Activated naive CD4-positive, alpha-beta T cell treated with anti-CD3 and anti-CD28 coated beads, Interleukin-2, amount 10 ng/mL, durations not matched to agents 7 days and 5 days (primary cell): ENCODE measurements at regions not wholly inside any gene's neighbourhood (a gene's known extent, or its start where the extent isn't known, plus 50 kb on each side); places are given as distances from the start of the nearest gene placed in this dataset.

Experiments used
- CTCF ChIA-PET: fragments of 350-600 bp; sonication (Branson Sonifier 250); formaldehyde crosslinking; loops from one replicate; lab custom pipeline; 2021; ENCODE audit warnings: antibody characterized with exemption; lab: Charles Lee
- DNase-seq: peaks from one replicate; pipeline ENCODE4 v3.0.0-alpha.2; 2020
- H3K27ac Mint-ChIP-seq: one replicate; pipeline ENCODE4 v1.8.0; 2021; ENCODE audit warnings: mild to moderate bottlenecking, moderate library complexity, mixed read lengths
- H3K27me3 Mint-ChIP-seq: one replicate; pipeline ENCODE4 v1.8.0; 2021; ENCODE audit warnings: mild to moderate bottlenecking, mixed read lengths
- H3K36me3 Mint-ChIP-seq: one replicate; pipeline ENCODE4 v1.8.0; 2021; ENCODE audit warnings: mixed read lengths
- H3K4me1 Mint-ChIP-seq: one replicate; pipeline ENCODE4 v1.8.0; 2021; ENCODE audit warnings: mixed read lengths
- H3K4me3 Mint-ChIP-seq: one replicate; pipeline ENCODE4 v1.8.0; 2021; ENCODE audit warnings: mild to moderate bottlenecking, moderate library complexity, mixed read lengths
- H3K9me3 Mint-ChIP-seq: one replicate; pipeline ENCODE4 v1.8.0; 2021; ENCODE audit warnings: mixed read lengths

GRCh38 chr22:48845356-48845936, 982.2 kb downstream of the BRD1 start:
- H3K36me3 Mint-ChIP-seq: no peaks in the 10 kb centered on the region
- H3K27me3 Mint-ChIP-seq: no peaks in the 10 kb centered on the region
- H3K4me3 Mint-ChIP-seq: no peak overlapping the region
- H3K27ac Mint-ChIP-seq: no peak overlapping the region
- H3K4me1 Mint-ChIP-seq: no peaks in the 10 kb centered on the region
- DNase-seq: no peak
- peaks cover 3% of the 10 kb centered on the region for H3K9me3 Mint-ChIP-seq
- CTCF ChIA-PET: no interaction called here

- Mint-ChIP-seq H3K9me3 (peaks cover 3% of the 10 kb centered on the region), H3K27me3 (no peaks in the 10 kb centered on the region), H3K27ac (no peak overlapping the region), H3K4me1 (no peaks in the 10 kb centered on the region), H3K4me3 (no peak overlapping the region), H3K36me3 (no peaks in the 10 kb centered on the region)
- CTCF ChIA-PET: no interaction called here
- no peak for DNase-seq
Measured at GRCh38 chr22:48844056-48844675, 983.5 kb downstream of the BRD1 start.

GRCh38 chr22:48843640-48844039, 984.0 kb downstream of the BRD1 start:
- Mint-ChIP-seq H3K4me1 (no peaks in the 10 kb centered on the region), H3K36me3 (no peaks in the 10 kb centered on the region), H3K27ac (no peak overlapping the region), H3K9me3 (peaks cover 3% of the 10 kb centered on the region), H3K27me3 (no peaks in the 10 kb centered on the region), H3K4me3 (no peak overlapping the region)
- no peak for DNase-seq
- CTCF ChIA-PET: no interaction called here

GRCh38 chr22:48842976-48843375, 984.7 kb downstream of the BRD1 start:
- H3K4me1 Mint-ChIP-seq: no peaks in the 10 kb centered on the region
- H3K27me3 Mint-ChIP-seq: no peaks in the 10 kb centered on the region
- DNase-seq: no peak
- H3K9me3 Mint-ChIP-seq: peaks cover 6% of the 10 kb centered on the region
- no peaks in the 10 kb centered on the region for H3K36me3 Mint-ChIP-seq
- no peak overlapping the region for H3K4me3 Mint-ChIP-seq
- CTCF ChIA-PET: no interaction called here
- H3K27ac Mint-ChIP-seq: no peak overlapping the region

DNA sequence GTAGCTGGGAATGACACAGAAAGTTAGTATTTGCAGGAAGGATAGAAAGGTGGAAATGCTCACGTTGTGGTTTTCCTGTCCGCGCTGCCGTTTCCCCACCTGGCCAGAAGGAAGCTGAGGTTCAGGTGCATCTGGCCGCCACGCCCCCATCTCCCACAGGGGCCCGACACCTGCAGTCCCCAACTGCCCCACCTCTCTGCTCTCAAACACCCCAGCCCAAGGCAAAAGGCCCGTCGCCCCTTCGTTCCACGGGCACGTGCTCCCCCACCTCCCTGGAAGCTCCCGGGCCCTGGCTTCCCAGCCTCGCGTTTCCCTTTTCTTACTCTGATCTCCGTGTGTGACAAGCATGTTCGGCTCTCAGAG, 985.1 kb downstream of the BRD1 start:
- no peak for DNase-seq
- Mint-ChIP-seq H3K27me3 (no peaks in the 10 kb centered on the region), H3K9me3 (peaks cover 10% of the 10 kb centered on the region), H3K4me3 (no peak overlapping the region), H3K27ac (no peak overlapping the region), H3K36me3 (no peaks in the 10 kb centered on the region), H3K4me1 (no peaks in the 10 kb centered on the region)
- CTCF ChIA-PET: no interaction called here

GRCh38 chr22:48841881-48842582, 985.6 kb downstream of the BRD1 start:
- CTCF ChIA-PET: no interaction called here
- Mint-ChIP-seq H3K27me3 (no peaks in the 10 kb centered on the region), H3K9me3 (peaks cover 15% of the 10 kb centered on the region), H3K4me1 (no peaks in the 10 kb centered on the region), H3K4me3 (no peak overlapping the region), H3K27ac (no peak overlapping the region), H3K36me3 (no peaks in the 10 kb centered on the region)
- no peak for DNase-seq

DNA sequence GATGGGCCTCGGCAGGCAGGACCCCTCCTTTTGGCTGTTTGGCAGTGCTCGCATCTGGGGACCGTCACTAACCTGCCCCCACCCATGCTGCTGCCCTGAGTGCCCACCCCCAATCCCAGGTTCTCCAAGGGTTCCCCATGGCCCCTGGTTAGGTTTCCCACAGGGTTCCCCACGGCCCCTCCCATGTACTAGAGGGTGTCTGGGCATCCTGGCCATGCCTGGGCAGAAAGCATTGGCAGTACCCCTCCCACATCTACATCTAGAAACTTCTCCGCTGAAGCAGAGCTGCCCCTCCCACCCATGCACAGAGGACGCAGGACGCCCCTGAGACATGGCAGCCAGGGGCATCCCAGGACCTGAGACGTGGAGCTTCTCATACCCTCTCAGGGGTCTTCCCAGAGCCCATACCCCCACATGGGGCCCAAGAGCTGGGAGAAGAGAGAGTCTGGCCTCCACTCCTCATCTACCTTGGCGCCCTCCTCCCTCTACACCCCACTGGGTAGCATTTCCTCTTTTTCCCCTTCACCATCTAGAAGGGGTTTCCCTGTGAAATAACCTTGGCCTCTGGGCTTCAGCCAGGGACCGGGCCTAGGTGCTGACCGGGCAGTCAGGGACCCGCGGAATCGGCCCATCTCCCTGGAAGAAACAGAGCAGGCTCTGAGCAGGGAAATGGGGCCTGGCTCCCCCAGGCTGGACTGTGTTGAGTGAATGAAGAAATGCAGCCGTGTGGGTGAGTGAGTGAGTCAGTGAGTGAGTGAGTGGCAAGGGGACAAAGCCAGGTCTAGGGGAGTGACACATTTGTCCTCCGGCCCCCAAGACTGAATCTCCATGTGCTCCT, 987.3 kb downstream of the BRD1 start:
- CTCF ChIA-PET: no interaction called here
- peaks cover 24% of the 10 kb centered on the region for H3K9me3 Mint-ChIP-seq
- H3K4me1 Mint-ChIP-seq: no peaks in the 10 kb centered on the region
- H3K27me3 Mint-ChIP-seq: no peaks in the 10 kb centered on the region
- no peaks in the 10 kb centered on the region for H3K36me3 Mint-ChIP-seq
- DNase-seq: no peak
- no peak overlapping the region for H3K4me3 Mint-ChIP-seq
- H3K27ac Mint-ChIP-seq: no peak overlapping the region

GRCh38 chr22:48838846-48839730, 988.6 kb downstream of the BRD1 start:
- Mint-ChIP-seq H3K27me3 (no peaks in the 10 kb centered on the region), H3K4me3 (no peak overlapping the region), H3K9me3 (peaks cover 22% of the 10 kb centered on the region), H3K36me3 (no peaks in the 10 kb centered on the region), H3K4me1 (no peaks in the 10 kb centered on the region), H3K27ac (no peak overlapping the region)
- CTCF ChIA-PET: no interaction called here
- no peak for DNase-seq

- CTCF ChIA-PET: no interaction called here
- peaks cover 23% of the 10 kb centered on the region for H3K9me3 Mint-ChIP-seq
- no peak overlapping the region for H3K27ac Mint-ChIP-seq
- H3K4me3 Mint-ChIP-seq: no peak overlapping the region
- no peaks in the 10 kb centered on the region for H3K4me1 Mint-ChIP-seq
- no peaks in the 10 kb centered on the region for H3K36me3 Mint-ChIP-seq
- no peaks in the 10 kb centered on the region for H3K27me3 Mint-ChIP-seq
- DNase-seq: no peak
Measured at GRCh38 chr22:48838376-48838775, 989.3 kb downstream of the BRD1 start.

GRCh38 chr22:48837341-48837935, 990.2 kb downstream of the BRD1 start:
- Mint-ChIP-seq H3K4me1 (no peaks in the 10 kb centered on the region), H3K36me3 (no peaks in the 10 kb centered on the region), H3K9me3 (peaks cover 30% of the 10 kb centered on the region), H3K27ac (no peak overlapping the region), H3K4me3 (no peak overlapping the region), H3K27me3 (no peaks in the 10 kb centered on the region)
- CTCF ChIA-PET: interaction anchor here (0.6 kb wide), 1 partner anchor 156 kb away, joined by 3 read pairs; no protein-coding TSS in a partner anchor
- no peak for DNase-seq

DNA sequence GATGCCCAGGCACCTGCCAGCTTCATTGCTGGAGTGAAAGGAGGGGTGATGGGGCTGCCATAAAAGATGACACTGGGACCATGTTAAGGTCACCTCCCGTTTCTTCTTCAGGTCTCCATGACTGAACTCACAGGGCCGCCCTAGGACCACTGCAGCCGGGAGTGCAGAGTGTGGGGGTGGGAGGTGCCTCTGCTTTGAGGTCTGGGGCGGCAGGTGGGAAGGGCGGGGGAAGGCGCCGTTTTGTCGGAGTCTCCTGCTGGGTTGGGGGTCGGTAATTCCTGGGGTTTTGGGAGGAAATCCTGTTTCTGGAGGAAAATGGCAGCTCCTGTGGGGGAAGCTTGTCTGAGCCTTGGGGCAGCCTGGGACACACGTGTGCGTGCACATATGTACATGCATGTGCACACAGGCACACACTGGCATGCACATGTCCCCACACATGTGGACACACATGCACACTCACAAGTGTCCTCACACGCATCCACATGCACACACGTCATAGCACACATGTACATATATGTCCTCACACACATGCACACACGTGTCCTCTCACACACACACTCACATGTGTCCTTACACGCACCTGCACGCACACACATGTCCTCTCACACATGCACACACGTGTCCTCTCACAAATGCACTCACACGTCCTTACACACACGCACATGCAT, 990.9 kb downstream of the BRD1 start:
- H3K4me1 Mint-ChIP-seq: no peaks in the 10 kb centered on the region
- no peak overlapping the region for H3K4me3 Mint-ChIP-seq
- CTCF ChIA-PET: no interaction called here
- H3K27me3 Mint-ChIP-seq: no peaks in the 10 kb centered on the region
- no peak overlapping the region for H3K27ac Mint-ChIP-seq
- peaks cover 30% of the 10 kb centered on the region for H3K9me3 Mint-ChIP-seq
- H3K36me3 Mint-ChIP-seq: no peaks in the 10 kb centered on the region
- no peak for DNase-seq

DNA sequence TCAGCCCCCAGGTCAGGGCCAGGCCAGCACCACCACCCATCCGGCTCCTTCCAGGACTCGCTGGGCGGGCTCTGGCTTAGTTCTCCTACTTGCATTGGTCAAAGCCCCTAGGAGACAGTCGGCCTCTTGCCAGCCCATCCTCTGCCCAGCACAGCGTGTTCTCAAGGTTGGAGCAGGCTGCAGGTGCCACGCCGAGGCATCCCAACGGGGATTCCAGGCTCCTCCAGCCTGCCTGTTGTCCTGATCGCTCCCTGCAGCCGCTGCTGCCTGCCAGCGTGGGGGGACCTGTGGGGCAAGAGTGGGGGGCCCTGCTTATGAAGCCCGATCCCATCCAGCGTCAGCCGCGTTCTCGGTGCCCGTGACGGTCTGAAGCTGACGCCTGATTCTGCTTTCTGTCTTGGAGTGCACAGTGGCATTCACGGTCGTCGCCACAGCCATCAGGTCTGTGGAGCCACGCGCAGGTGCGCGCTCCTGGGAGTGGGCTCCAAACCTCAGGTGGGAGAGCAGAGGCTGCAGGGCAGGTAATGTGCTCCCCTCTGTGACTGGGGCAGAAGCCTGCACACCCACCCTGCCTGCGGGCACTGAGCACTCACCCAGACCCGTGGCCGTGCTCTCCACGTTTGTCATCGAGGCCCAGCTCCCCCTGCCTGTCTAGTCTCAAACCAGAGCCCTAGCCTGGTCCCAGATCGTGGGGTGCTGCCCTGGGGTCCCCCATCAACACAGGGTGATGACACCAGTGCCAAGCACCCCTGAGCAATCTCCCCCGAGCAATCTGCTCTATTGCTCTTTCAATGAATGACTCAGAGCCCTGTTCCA, 991.6 kb downstream of the BRD1 start:
- no peak for DNase-seq
- H3K27me3 Mint-ChIP-seq: no peaks in the 10 kb centered on the region
- no peak overlapping the region for H3K4me3 Mint-ChIP-seq
- H3K36me3 Mint-ChIP-seq: no peaks in the 10 kb centered on the region
- no peak overlapping the region for H3K27ac Mint-ChIP-seq
- peaks cover 30% of the 10 kb centered on the region for H3K9me3 Mint-ChIP-seq
- no peaks in the 10 kb centered on the region for H3K4me1 Mint-ChIP-seq
- CTCF ChIA-PET: no interaction called here
